ENCODE measurements at regions not wholly inside any gene's neighbourhood (a gene's known extent, or its start where the extent isn't known, plus 50 kb on each side); places are given as distances from the start of the nearest gene placed in this dataset.
"Not testable (repeated sequence)": the region's sequence is repeated elsewhere in the genome, so short reads cannot be mapped to it uniquely, and the experiment has no call there.

- ChIA-PET POLR2A (no interaction called here), CTCF (no interaction called here)
- TF ChIP-seq CTCF (IDR thresholded peaks at IDR 0.05; ENCODE audit: control extremely low read depth, extremely low read depth, low read depth, missing control alignments): no peak
- no peak for DNase-seq (ENCODE audit: extremely low spot score)
Measured at GRCh38 chr2:122800781-122801180, 1045.3 kb downstream of the TSN start.

GRCh38 chr2:122804494-122804893 lies 1049.0 kb downstream of the TSN start:
- TF ChIP-seq CTCF (IDR thresholded peaks at IDR 0.05; ENCODE audit: control extremely low read depth, extremely low read depth, low read depth, missing control alignments): no peak
- POLR2A ChIA-PET: no interaction called here
- CTCF ChIA-PET: interaction anchor here (1.3 kb wide), 1 partner anchor 9 kb away, joined by 6 read pairs; no protein-coding TSS in a partner anchor
- no peak for DNase-seq (ENCODE audit: extremely low spot score)

GRCh38 chr2:122805346-122805745 lies 1049.9 kb downstream of the TSN start:
- no peak for DNase-seq (ENCODE audit: extremely low spot score)
- TF ChIP-seq CTCF (IDR thresholded peaks at IDR 0.05; ENCODE audit: control extremely low read depth, extremely low read depth, low read depth, missing control alignments): no peak
- ChIA-PET POLR2A (no interaction called here), CTCF (no interaction called here)

GRCh38 chr2:122808286-122808969 lies 1053.0 kb downstream of the TSN start:
- ChIA-PET CTCF (interaction anchor here (1.3 to 1.4 kb wide), 2 partner anchors 16 to 29 kb away, joined by 3 read pairs; no protein-coding TSS in a partner anchor), POLR2A (no interaction called here)
- DNase-seq (ENCODE audit: extremely low spot score): no peak
- no peak for TF ChIP-seq CTCF (IDR thresholded peaks at IDR 0.05; ENCODE audit: control extremely low read depth, extremely low read depth, low read depth, missing control alignments)

GRCh38 chr2:122812214-122812613 lies 1056.8 kb downstream of the TSN start:
- DNase-seq (ENCODE audit: extremely low spot score); POLR2A ChIA-PET: not testable (repeated sequence)
- CTCF ChIA-PET: interaction anchor here (1.2 kb wide), 1 partner anchor 11 kb away, joined by 3 read pairs; no protein-coding TSS in a partner anchor

- CTCF ChIA-PET: no interaction called here
- TF ChIP-seq CTCF (IDR thresholded peaks at IDR 0.05; ENCODE audit: control extremely low read depth, extremely low read depth, low read depth, missing control alignments): no peak
Measured at GRCh38 chr2:122815120-122815519, 1059.7 kb downstream of the TSN start.

GRCh38 chr2:122816803-122817202 lies 1061.4 kb downstream of the TSN start:
- no peak for DNase-seq (ENCODE audit: extremely low spot score)
- TF ChIP-seq CTCF (IDR thresholded peaks at IDR 0.05; ENCODE audit: control extremely low read depth, extremely low read depth, low read depth, missing control alignments): no peak
- ChIA-PET POLR2A (no interaction called here), CTCF (no interaction called here)

More at GRCh38 chr2:122815120-122815519, 1059.7 kb downstream of the TSN start:
- POLR2A ChIA-PET: no interaction called here
- no peak for DNase-seq (ENCODE audit: extremely low spot score)

Data from GM10248 (cell line).